HepG2 (cell line): ENCODE measurements at regions not wholly inside any gene's neighbourhood (a gene's known extent, or its start where the extent isn't known, plus 50 kb on each side); places are given as distances from the start of the nearest gene placed in this dataset.

Experiments
- ATAC-seq: fragments of 200-7000 bp; cut with Tn5 transposase; 3 replicates; pipeline ENCODE4 v1.9.1; 2020; ENCODE audit warnings: mild to moderate bottlenecking, moderate library complexity
- BruUV-seq: library from RNA; stranded (reverse); fragments of 400-500 nt; replicated peaks from 2 replicates; lab custom pipeline; 2021; lab: Mats Ljungman, UMichigan
- CTCF ChIA-PET: fragments of 300-600 bp; formaldehyde crosslinking; extraction: SDS; loops from one replicate; lab custom pipeline; 2021; ENCODE audit warnings: low total read pairs, inconsistent platforms, low intra/inter-chr PET ratio; lab: Yijun Ruan, JAX
- POLR2A ChIA-PET: fragments of 350-600 bp; sonication (Branson Sonifier 250); formaldehyde crosslinking; loops from one replicate; lab custom pipeline; 2020; ENCODE audit warnings: antibody characterized with exemption, inconsistent platforms; lab: Yijun Ruan, JAX
- DNase-seq: peaks from one replicate; pipeline ENCODE4 v3.0.0-alpha.2; 2015; ENCODE audit warnings: low spot score
- FAIRE-seq: peaks from 3 replicates; lab custom pipeline; 2011; peaks lifted over from hg19 to GRCh38; lab: Jason Lieb, UNC
- H2AFZ ChIP-seq: one replicate; pipeline ENCODE4 v1.6.1; 2011; ENCODE audit warnings: low read length, inconsistent platforms
- H3K27ac ChIP-seq: fragments of 300-600 bp; 3 replicates; pipeline ENCODE4 v1.8.0; 2011; ENCODE audit warnings: mixed run types, mild to moderate bottlenecking, mixed read lengths, low read length, inconsistent platforms; ENCODE audit not compliant: insufficient read depth; ENCODE audit errors: extremely low read length
- H3K27me3 ChIP-seq, 2 experiments: fragments of 200-600 bp in 1 of 2; 2 replicates in 1 of 2; 3 replicates in 1 of 2; pipeline versions ENCODE4 v1.6.0 to v1.8.0; 2011; ENCODE audit warnings: low read length in 2 of 2, mild to moderate bottlenecking in 2 of 2, moderate library complexity in 2 of 2, inconsistent platforms in 1 of 2; ENCODE audit not compliant: insufficient read depth in 2 of 2, control insufficient read depth in 1 of 2
- H3K36me3 ChIP-seq, 2 experiments: fragments of 200-600 bp in 1 of 2; replicated peaks in 1 of 2; 2 replicates in 1 of 2; 3 replicates in 1 of 2; pipeline versions ENCODE4 v1.5.1 to v1.8.0; 2011; ENCODE audit warnings: low read length in 2 of 2, inconsistent platforms in 1 of 2; ENCODE audit not compliant: insufficient read depth in 2 of 2, control insufficient read depth in 1 of 2
- H3K4me1 ChIP-seq: 2 replicates; pipeline ENCODE4 v1.5.1; 2012; ENCODE audit warnings: low read length, inconsistent platforms; ENCODE audit not compliant: insufficient read depth
- H3K4me2 ChIP-seq: 2 replicates; pipeline ENCODE4 v1.6.0; 2011; ENCODE audit warnings: low read depth, low read length, inconsistent platforms
- H3K4me3 ChIP-seq, 3 experiments: fragments of 200-600 bp in 1 of 3; sonication (generic), shearing (Covaris generic) in 1 of 3; replicated peaks in 1 of 3; 2 replicates each; pipeline ENCODE4 v1.5.1; 2011 to 2016; ENCODE audit warnings: low read length in 3 of 3, inconsistent platforms in 2 of 3, low read depth in 2 of 3, mild to moderate bottlenecking in 2 of 3, control low read depth in 1 of 3, mixed read lengths in 1 of 3; ENCODE audit not compliant: insufficient read depth in 1 of 3
- H3K79me2 ChIP-seq: one replicate; pipeline ENCODE4 v1.6.1; 2011; ENCODE audit warnings: low read length, inconsistent platforms; ENCODE audit not compliant: insufficient read depth
- H3K9ac ChIP-seq: 2 replicates; pipeline ENCODE4 v1.6.0; 2011; ENCODE audit warnings: mild to moderate bottlenecking, low read depth, low read length, inconsistent platforms; ENCODE audit not compliant: insufficient read depth
- H3K9me3 ChIP-seq: 2 replicates; pipeline ENCODE4 v1.5.1; 2012; ENCODE audit warnings: mild to moderate bottlenecking, low read length
- H4K20me1 ChIP-seq: 2 replicates; pipeline ENCODE4 v1.6.0; 2011; ENCODE audit warnings: inconsistent platforms, mild to moderate bottlenecking, low read length, moderate library complexity; ENCODE audit not compliant: insufficient read depth
- EP300 ChIP-seq, 3 experiments: sonication (generic) in 1 of 3; formaldehyde crosslinking in 1 of 3; IDR thresholded peaks; 2 replicates each; pipeline versions ENCODE4 v1.5.1 to v1.6.1; 2011 to 2020; ENCODE audit warnings: low read depth in 2 of 3, low read length in 2 of 3, borderline replicate concordance in 1 of 3, improper control_type of control experiment in 1 of 3, mild to moderate bottlenecking in 1 of 3, missing genetic modification reagents in 1 of 3, moderate library complexity in 1 of 3
- FOXC1 ChIP-seq: sonication (generic); formaldehyde crosslinking; IDR thresholded peaks from 2 replicates; pipeline ENCODE4 v1.8.0; 2022; ENCODE audit warnings: mild to moderate bottlenecking, missing genetic modification reagents, borderline replicate concordance
- HIVEP1 ChIP-seq: sonication (generic); formaldehyde crosslinking; IDR thresholded peaks from 2 replicates; pipeline ENCODE4 v1.4.0; 2020; ENCODE audit warnings: mild to moderate bottlenecking, missing genetic modification reagents
- HNRNPL ChIP-seq: fragments of 200-400 bp; formaldehyde crosslinking; IDR thresholded peaks from 2 replicates; pipeline ENCODE4 v1.6.1; 2017; ENCODE audit warnings: mild to moderate bottlenecking, low read depth, low read length
- KDM6A ChIP-seq: IDR thresholded peaks from 2 replicates; pipeline ENCODE4 v1.6.1; 2016; ENCODE audit warnings: low read depth
- MEIS2 ChIP-seq: sonication (generic); formaldehyde crosslinking; IDR thresholded peaks from 2 replicates; pipeline ENCODE4 v1.9.0; 2021; ENCODE audit warnings: mild to moderate bottlenecking, missing genetic modification reagents
- MXD1 ChIP-seq: sonication (generic); formaldehyde crosslinking; IDR thresholded peaks from 2 replicates; pipeline ENCODE4 v1.4.0; 2020; ENCODE audit warnings: mild to moderate bottlenecking, missing genetic modification reagents
- RFX3 ChIP-seq: IDR thresholded peaks from 2 replicates; pipeline ENCODE4 v1.6.1; 2016; ENCODE audit warnings: missing biosample characterization, missing genetic modification reagents
- TSC22D2 ChIP-seq: sonication (generic); formaldehyde crosslinking; IDR thresholded peaks from 2 replicates; pipeline ENCODE4 v1.5.1; 2020; ENCODE audit warnings: missing genetic modification reagents, mild to moderate bottlenecking, borderline replicate concordance
- ZBTB46 ChIP-seq: sonication (generic); formaldehyde crosslinking; IDR thresholded peaks from 2 replicates; pipeline ENCODE4 v1.4.0; 2020; ENCODE audit warnings: mild to moderate bottlenecking, missing genetic modification reagents, borderline replicate concordance
- ZBTB7A ChIP-seq: sonication (generic); formaldehyde crosslinking; IDR thresholded peaks from 2 replicates; pipeline ENCODE4 v1.8.0; 2022; ENCODE audit warnings: mild to moderate bottlenecking, missing genetic modification reagents
- ZC3H4 ChIP-seq: sonication (generic); formaldehyde crosslinking; IDR thresholded peaks from 2 replicates; pipeline ENCODE4 v1.4.0; 2020; ENCODE audit warnings: missing genetic modification reagents, borderline replicate concordance
- ZNF282 ChIP-seq: fragments of 450-650 bp; IDR thresholded peaks from 2 replicates; pipeline ENCODE4 v1.6.1; 2018; ENCODE audit not compliant: partially characterized antibody
- ZNF703 ChIP-seq: sonication (generic); formaldehyde crosslinking; IDR thresholded peaks from 2 replicates; pipeline ENCODE4 v1.5.1; 2020; ENCODE audit warnings: missing genetic modification reagents, mild to moderate bottlenecking, moderate library complexity, borderline replicate concordance
- WGBS: methylation state at CpG from one replicate; pipeline ENCODE4 v1.1.6; 2017; ENCODE audit warnings: low lambda C conversion rate; 5-methylcytosine and 5-hydroxymethylcytosine counted together
- in situ Hi-C: cut with HindIII; loops from 2 replicates; pipeline ENCODE4 v1.10.0; 2017; ENCODE audit warnings: low pct_unique_long_range_greater_than_20kb; ENCODE audit not compliant: extremely low pct_ligation_motif_present
- intact Hi-C: fragments of 100-400 bp; cut with micrococcal nuclease; formaldehyde crosslinking; loops from one replicate; pipeline ENCODE4 v1.10.0; 2022; ENCODE audit not compliant: unreplicated experiment

- ChIA-PET CTCF (no interaction called here), POLR2A (no interaction called here)
- Histone ChIP-seq H2AFZ (no peak overlapping the region), H3K79me2 (no peaks in the 10 kb centered on the region), H3K36me3 (no peaks in the 10 kb centered on the region), H3K4me1 (no peaks in the 10 kb centered on the region), H3K27me3 (peaks cover 0 to 11% of the 10 kb centered on the region in 2 experiments; a peak in 1 of 5 replicates), H3K9me3 (no peaks in the 10 kb centered on the region), H3K27ac (no peak overlapping the region), H3K9ac (no peak overlapping the region), H3K4me2 (no peak overlapping the region), H4K20me1 (no peaks in the 10 kb centered on the region), H3K4me3 (no peak overlapping the region)
- no peak for FAIRE-seq
- in situ Hi-C loops, result no loop called here
- WGBS, result 31% methylated on average over 3 of the region's 5 CpGs
- intact Hi-C loops, result no loop called here
- ATAC-seq, result no peak
- BruUV-seq, result no TSS peak
- no peak for TF ChIP-seq ZNF282
- TF ChIP-seq HNRNPL, result no peak
- TF ChIP-seq ZNF703, result no peak
- no peak for TF ChIP-seq HIVEP1
- no peak for TF ChIP-seq MXD1 (CRISPR knock-in tag)
- TF ChIP-seq RFX3 (CRISPR knock-in tag), result no peak
- TF ChIP-seq TSC22D2 (CRISPR knock-in tag), result no peak
- TF ChIP-seq MEIS2 (CRISPR knock-in tag), result no peak
- TF ChIP-seq ZBTB46 (CRISPR knock-in tag), result no peak
- no peak for TF ChIP-seq KDM6A (CRISPR knock-in tag)
- no peak for TF ChIP-seq EP300 (IDR thresholded peaks at IDR 0.05; ENCODE audit: low read depth in 2 of 2, low read length in 2 of 2)
- no peak for TF ChIP-seq EP300 (CRISPR knock-in tag; IDR thresholded peaks at IDR 0.05; ENCODE audit: borderline replicate concordance)
- TF ChIP-seq FOXC1 (CRISPR knock-in tag), result no peak
- TF ChIP-seq ZBTB7A (CRISPR knock-in tag), result no peak
- no peak for TF ChIP-seq ZC3H4 (CRISPR knock-in tag)
- DNase-seq, result no peak
Observed at GRCh38 chr17:65320820-65321219, 183.7 kb downstream of the RGS9 start.
